NCI-H748 treated with DMSO at 0.1 percent for 48 hours (cell line): ENCODE measurements at regions not wholly inside any gene's neighbourhood (a gene's known extent, or its start where the extent isn't known, plus 50 kb on each side); places are given as distances from the start of the nearest gene placed in this dataset.

Source experiments
- DNase-seq: peaks from one replicate; lab custom pipeline; 2025; lab: John Stamatoyannopoulos, UW

DNA sequence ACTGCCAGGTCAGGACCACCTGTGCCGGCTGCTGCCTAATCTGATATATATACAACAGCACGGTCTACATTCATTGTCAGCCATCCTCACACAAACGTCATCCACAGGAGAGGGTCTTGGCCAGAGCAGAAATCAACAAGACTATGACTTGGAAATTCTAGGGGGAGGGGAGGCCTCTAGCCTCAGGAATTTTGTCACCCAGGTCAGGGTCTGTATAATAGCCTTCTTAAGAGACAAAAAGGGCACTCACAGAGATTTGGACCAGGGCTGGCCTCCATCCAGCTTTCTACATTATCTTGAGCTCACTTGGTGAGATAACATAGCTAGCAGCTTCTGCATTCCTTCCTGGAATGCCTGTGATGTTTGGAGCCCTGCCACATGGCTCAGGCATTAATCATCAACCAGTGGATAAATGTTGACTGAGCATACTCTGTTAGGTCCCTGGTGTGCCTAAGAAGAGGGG is 50.4 kb upstream of the CTIF start:
- no peak for DNase-seq

DNA sequence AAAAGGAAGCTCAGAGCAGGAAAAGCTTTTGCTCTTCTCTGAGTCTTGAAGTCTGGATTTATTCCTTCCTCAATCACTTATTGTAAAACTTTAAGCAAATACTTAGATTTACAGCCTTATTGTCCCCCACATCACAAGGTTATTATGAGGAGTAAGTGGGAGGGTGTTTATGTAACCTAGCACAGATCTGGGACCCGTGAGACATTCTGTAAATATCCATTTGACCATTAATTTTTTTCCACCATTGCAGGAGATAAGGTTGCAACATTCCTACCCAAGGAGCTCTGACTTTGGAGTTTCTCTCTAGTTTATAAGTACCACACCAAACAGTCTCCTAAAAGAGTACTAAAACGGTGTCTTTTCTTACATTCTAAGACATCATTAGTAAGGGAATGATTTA is 52.1 kb upstream of the CTIF start:
- DNase-seq = no peak

GRCh38 chr18:48485828-48486405 is 52.9 kb upstream of the CTIF start:
- no peak for DNase-seq

- no peak for DNase-seq
Measured at GRCh38 chr18:48481092-48481491, 57.7 kb upstream of the CTIF start.

GRCh38 chr18:48479531-48479930 is 59.3 kb upstream of the CTIF start:
- DNase-seq = no peak

GRCh38 chr18:48477348-48477747 is 61.5 kb upstream of the CTIF start:
- no peak for DNase-seq

GRCh38 chr18:48476550-48476917 is 62.3 kb upstream of the CTIF start:
- DNase-seq = no peak

- DNase-seq = peak; percentile 75
Measured at GRCh38 chr18:48475635-48476549, 62.9 kb upstream of the CTIF start.

GRCh38 chr18:48473816-48474215 is 64.6 kb upstream of the ZBTB7C start:
- DNase-seq = no peak

DNA sequence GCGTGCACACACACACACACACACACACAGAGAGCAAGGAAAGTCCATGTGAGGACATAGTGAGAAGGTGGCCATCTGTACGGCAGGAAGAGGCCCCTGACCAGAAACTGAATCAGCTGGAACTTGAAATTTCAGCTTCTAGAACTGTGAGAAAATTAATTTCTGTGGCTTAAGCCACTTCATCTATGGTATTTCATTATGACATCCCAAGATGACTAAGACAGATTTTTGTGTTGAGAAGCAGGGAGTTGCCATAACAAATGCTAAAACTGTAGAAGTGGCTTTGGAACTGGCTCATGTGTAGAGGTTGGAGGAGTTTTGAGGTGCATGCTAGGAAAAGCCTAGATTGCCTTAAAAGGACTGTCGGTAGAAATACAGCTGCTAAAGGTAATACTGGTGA is 63.4 kb upstream of the ZBTB7C start:
- DNase-seq = no peak

GRCh38 chr18:48470484-48471180 is 61.4 kb upstream of the ZBTB7C start:
- no peak for DNase-seq

DNA sequence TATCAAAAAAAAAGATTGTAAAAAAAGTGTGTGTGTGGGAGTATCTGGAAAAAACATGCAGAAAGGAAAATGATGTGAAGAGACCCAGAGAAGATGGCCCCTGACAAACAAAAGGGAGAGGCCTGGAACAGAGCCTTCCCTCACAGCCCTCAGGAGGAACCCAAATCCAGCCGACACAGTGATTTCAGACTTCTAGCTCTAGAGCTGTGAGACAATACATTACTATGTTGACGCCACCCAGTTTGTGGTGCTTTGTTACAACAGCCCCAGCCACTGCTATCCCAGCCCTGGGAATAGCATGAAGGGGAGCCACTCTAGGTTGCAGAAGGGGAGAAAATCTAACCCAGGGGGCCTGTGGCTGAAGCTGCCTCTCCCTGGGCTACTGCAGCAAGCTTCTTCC is 59.0 kb upstream of the ZBTB7C start:
- DNase-seq = no peak

DNA sequence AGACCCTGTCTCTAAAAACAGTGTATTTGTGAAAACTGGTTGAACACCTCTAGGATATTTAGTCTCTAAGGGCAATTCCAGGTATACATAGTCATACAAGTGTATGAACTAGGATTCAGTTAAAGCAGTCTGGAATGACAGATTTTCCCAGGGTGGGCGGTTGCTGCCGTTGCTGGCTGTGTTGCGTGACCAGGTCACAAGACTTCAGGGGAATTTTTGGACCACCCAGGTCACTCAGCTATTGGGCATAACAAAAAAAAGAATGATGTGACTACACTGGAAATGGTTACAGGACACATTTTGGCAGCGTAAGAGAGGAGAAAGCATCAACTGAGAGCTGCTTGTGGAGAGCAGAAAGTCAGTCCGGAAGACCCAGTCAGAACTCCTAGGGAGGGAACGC is 58.0 kb upstream of the ZBTB7C start:
- DNase-seq = no peak

- no peak for DNase-seq
Measured at GRCh38 chr18:48462510-48462909, 53.3 kb upstream of the ZBTB7C start.

DNA sequence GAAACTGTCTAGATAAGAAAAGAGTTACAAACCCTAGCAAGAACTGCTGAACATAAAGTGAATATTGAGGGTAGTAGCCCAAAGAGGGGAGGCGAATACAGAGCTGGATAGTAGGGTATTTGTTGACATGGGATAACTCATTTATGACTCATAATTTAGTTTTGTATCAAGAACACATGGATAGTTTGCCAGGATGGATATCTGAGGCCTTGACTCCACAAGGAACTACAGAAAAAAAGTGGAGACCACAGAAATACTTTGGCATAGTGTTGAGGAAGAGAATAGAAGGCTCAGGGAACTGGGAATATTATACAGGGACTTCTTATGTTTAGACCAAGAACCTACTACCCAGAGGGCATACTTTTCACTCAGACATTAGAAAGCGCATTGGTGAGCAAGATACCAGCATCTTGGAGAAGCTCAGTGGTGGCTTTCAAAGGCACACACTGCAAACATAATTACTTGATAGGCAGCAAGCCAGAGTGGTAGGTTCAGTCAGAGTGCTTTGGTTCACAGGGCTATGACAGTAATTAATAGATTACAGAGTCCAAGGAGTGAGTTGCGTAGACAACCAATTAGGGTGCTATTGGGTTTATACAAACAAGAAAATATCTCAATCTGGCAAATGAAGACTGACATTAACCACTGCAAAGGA is 51.9 kb upstream of the ZBTB7C start:
- no peak for DNase-seq

DNA sequence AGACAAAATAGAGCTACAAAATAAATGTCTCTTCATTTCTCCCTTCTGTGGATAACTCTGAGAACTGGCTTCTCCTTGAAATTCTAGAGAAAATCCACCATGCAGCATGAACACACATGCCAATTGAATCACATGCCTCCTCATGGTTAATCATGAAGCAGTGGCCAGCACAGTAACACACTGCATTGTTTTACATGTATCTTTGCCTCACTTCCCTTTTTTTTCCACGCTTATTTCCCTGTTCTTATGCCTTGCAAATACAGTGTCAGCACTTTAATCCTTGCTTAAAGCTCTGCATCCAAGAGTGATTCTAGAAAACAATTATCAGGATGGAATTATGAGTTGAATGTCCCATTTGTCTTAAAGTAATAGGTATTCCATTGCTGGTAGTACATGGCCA is 50.3 kb upstream of the ZBTB7C start:
- no peak for DNase-seq

GRCh38 chr18:48459016-48459415 is 49.8 kb upstream of the ZBTB7C start:
- DNase-seq = no peak
